Stimulated activated CD8-positive, alpha-beta memory T cell treated with anti-CD3 and anti-CD28 coated beads, Interleukin-7, amount 100 ng/mL, for 48 hours (primary cell): ENCODE measurements at regions not wholly inside any gene's neighbourhood (a gene's known extent, or its start where the extent isn't known, plus 50 kb on each side); places are given as distances from the start of the nearest gene placed in this dataset.
"Not testable (repeated sequence)": the region's sequence is repeated elsewhere in the genome, so short reads cannot be mapped to it uniquely, and the experiment has no call there.

ENCODE experiments used
- DNase-seq, 2 donors: peaks; one replicate each; pipeline ENCODE4 v3.0.0-alpha.2; 2020; ENCODE audit warnings: low read depth in 1 of 2; ENCODE audit errors: extremely low read depth in 1 of 2

- DNase-seq: no peak
These were observed 561.3 kb upstream of the GRIA3 start for GRCh38 chrX:122622795-122623194.

DNA sequence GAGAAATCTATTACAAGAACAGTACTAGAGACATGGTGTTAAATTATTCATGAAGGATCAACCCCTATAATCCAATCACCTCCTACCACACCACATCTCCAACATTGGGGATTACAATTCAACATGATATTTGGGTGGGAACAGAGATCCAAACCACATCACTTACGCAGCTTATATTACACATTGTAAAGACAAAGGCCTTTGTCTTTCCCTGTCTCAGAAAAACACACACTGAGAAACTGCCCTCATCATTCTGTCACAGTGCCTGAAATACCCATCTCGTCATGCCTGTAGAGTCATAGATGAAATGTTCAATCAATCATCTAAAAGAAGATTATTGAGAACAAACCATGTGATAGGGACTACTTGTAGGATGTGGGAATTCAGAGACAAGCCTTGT is 558.8 kb upstream of the GRIA3 start:
- no peak for DNase-seq

- no peak for DNase-seq
These were observed 558.3 kb upstream of the GRIA3 start for GRCh38 chrX:122625821-122626220.

DNA sequence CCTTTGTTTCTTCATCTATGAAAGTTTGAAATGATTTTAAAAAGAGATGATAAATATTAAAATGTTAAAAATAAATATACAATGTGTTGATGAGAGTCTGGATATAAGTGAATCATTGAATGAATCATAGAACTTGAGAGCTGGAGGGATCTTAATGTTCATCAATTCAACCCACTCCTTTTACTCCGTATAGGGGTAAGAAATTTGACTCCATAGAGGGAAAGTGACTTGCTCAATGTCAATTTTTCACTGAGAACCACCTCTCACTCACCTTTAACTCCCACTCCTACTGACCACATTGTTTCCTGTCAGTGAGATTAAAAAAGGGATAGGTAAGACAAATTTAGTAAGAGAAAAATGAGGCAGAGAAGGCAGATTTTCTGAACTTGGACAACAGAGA is 557.2 kb upstream of the GRIA3 start:
- no peak for DNase-seq

DNA sequence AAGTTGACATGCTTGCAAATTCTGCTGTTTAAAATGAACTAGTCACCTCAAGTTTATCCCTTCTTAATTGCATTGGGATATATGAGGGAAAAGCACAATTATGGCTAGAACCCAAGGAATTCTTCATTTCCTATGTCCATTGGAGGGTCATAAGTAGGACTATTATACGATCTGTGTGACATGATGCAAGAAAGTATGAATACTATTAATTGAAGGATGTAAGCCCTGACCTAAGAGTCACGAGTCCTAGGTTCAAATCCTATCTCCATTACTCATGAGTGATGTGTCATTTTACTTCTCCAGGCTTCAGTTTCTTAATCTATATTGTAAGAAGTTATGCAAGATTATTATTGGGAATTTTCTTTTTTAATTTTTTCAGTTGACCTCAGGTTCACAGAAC is 542.9 kb upstream of the GRIA3 start:
- no peak for DNase-seq

- no peak for DNase-seq
These were observed 542.3 kb upstream of the GRIA3 start for GRCh38 chrX:122641826-122642225.

DNA sequence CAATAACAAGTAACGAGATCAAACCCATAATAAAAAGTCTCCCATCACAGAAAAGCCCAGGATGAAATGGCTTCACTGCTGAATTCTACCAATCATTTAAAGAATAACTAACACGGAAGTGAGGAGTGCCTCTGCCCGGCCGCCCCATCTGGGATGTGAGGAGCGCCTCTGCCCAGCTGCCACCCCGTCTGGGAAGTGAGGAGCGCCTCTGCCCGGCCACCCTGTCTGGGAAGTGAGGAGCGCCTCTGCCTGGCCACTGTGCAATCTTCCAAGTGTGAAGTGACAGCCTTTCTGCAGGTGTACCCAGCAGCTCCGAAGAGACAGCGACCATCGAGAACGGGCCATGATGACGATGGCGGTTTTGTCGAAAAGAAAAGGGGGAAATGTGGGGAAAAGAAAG is 528.8 kb upstream of the GRIA3 start:
- DNase-seq: not testable (repeated sequence)

- no peak for DNase-seq
These were observed 517.5 kb upstream of the GRIA3 start for GRCh38 chrX:122666601-122667000.

DNA sequence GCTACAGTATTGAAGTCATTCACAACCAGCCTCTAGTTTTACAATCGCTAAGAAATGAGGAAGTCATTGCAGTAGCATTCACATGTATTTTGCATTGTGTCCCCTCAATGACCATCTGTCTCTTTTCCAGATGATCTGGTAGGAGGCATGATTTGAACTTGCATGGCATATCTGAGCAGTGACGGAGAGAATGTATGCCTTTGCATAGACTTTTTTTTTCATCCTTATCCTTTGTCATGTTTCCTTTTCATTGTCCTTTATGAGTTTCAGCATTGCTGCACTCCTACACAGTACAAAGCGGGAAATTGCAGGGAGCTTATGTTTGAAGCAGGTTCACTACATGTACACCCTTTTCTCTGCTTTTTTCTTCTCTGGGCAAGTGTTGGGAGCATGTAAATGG is 516.4 kb upstream of the GRIA3 start:
- DNase-seq: no peak

DNA sequence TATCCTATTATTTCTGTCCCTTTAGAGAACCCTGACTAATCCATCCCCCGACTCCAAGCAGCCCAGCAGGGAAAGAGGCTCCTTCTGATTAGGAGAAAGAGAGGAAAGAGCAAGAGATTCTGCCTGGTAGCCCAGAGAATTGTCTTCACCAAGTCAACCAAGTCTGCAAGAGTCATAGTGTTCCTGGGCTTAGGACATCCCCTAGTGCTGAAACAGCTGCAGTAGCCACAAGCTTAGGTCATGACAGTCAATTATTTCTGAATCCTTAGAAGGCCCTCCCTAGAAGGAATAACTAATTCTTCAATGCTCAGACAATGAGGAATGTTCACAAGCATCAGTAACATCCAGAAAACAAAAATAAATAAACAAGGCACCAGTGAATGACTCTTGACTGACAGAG is 480.3 kb upstream of the GRIA3 start:
- DNase-seq: no peak

GRCh38 chrX:122739770-122740169 is 444.3 kb upstream of the GRIA3 start:
- DNase-seq: no peak

DNA sequence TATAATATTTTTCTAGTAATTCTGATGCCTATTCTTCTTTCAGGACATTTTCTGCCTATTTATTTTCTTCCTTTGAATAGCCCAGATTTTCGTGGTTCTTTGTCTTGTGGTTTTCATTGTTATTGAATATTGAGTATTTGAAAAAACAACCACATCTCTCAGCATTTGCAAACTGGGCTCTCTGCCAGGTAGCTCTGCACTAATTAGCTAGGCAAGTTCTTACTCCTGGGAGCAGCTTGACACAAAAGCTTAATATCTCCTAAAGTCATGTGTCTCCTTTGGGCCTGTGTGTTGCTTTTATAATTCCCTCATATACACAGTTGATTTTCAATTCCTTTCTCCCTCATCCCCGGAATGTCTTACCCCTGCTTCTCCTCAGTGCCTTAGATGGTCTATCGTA is 413.5 kb upstream of the GRIA3 start:
- no peak for DNase-seq

GRCh38 chrX:122771933-122772332 is 412.1 kb upstream of the GRIA3 start:
- no peak for DNase-seq

DNA sequence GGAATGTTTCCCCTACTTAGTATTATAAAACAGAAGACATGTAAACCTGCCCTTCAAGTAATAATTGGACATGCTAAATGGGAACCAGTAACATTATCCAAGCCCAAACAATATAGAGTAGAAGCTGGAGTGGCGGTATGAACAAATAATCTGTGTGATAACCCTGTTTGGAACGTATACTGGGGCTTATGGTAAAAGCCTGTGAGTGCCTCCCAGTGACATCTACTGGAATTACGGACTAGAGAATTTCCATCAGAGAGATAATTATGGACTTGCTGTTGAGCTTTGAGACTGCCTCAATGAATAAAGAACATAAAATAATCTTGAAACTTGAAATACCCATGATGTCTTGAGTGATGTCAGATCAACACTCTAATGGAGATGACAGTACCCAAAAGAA is 406.3 kb upstream of the GRIA3 start:
- DNase-seq: no peak

DNA sequence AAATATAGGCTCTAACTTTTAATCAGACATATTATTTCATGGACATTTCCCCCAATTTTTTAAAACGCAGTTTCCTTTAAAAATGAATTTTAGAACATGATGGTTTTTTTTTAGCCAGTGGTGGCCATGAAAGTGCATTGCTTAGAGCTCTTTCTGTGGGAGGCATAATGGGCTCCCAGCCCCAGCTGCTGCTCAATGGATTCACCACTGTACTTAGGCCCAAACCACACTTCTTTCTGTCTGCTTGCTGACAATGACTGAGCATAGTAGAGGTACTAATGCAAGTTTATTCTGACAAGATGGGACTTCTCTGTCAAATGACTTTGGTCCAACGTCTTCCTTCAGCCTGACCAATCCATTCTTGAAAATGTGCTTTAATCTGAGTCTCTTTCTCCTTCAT is 400.2 kb upstream of the GRIA3 start:
- DNase-seq: no peak

GRCh38 chrX:122787231-122787630 is 396.8 kb upstream of the GRIA3 start:
- DNase-seq: no peak

GRCh38 chrX:122788216-122788615 is 395.9 kb upstream of the GRIA3 start:
- DNase-seq: no peak

- DNase-seq: no peak
These were observed 393.5 kb upstream of the GRIA3 start for GRCh38 chrX:122790376-122791095.

GRCh38 chrX:122813876-122814275 is 370.2 kb upstream of the GRIA3 start:
- no peak for DNase-seq

- no peak for DNase-seq
These were observed 367.8 kb upstream of the GRIA3 start for GRCh38 chrX:122816288-122816687.

DNA sequence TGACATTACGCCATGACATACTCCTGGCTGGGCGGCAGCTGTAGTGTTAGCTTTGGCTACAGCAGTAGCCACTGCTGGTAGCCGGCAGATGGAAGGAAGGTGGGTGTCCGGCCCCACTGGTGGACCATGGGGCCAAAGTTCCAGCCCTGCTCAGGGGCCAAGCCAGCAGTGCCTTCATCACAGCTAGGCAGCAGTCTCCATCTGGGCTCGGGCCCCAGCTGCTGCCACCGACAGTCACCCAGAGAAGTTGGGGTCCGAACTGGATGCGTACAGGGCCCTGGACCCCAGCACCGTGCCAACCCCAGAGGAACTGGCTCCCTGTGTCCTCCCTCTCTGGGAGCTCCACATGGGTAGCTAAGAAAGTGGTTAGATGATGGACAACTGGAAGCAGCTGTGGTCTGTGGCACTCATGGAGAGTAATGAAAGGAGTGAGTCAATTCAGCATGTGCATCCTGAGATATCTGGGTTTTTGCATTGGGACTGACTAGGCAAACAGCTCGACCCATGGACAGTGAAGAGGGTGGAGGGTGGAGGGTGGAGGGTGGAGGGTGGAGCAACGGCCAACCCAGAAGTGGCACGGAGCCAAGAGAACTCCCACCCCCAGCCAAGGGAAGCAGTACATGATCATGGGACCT is 366.6 kb upstream of the GRIA3 start:
- DNase-seq: no peak

DNA sequence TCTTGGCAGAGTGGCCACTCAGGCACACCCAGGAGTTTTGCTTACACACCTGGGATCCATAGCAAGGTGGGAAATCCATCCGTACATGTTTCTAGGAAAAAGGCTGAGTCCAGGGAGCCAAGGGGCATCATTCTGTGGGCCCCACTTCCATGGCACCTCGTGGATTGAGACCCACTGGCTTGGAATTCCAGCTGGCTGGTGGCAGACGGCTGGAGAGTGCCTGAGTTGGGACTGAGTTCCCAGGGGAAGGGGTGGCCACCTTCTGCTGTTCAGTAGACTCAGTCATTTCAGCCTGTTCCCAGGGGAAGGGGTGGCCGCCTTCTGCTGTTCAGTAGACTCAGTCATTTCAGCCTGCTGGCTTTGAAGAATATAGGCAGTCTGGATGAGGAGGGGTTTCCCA is 366.0 kb upstream of the GRIA3 start:
- DNase-seq: no peak

- no peak for DNase-seq
These were observed 350.8 kb upstream of the GRIA3 start for GRCh38 chrX:122833230-122833629.
